GM19328 (cell line): ENCODE measurements at regions not wholly inside any gene's neighbourhood (a gene's known extent, or its start where the extent isn't known, plus 50 kb on each side); places are given as distances from the start of the nearest gene placed in this dataset.
"Not testable (repeated sequence)": the region's sequence is repeated elsewhere in the genome, so short reads cannot be mapped to it uniquely, and the experiment has no call there.

Source experiments
- ATAC-seq: cut with Tn5 transposase; IDR thresholded peaks from one replicate; pipeline ENCODE4 v1.9.1; 2021; ENCODE audit warnings: mild to moderate bottlenecking, moderate library complexity; ENCODE audit not compliant: unreplicated experiment

DNA sequence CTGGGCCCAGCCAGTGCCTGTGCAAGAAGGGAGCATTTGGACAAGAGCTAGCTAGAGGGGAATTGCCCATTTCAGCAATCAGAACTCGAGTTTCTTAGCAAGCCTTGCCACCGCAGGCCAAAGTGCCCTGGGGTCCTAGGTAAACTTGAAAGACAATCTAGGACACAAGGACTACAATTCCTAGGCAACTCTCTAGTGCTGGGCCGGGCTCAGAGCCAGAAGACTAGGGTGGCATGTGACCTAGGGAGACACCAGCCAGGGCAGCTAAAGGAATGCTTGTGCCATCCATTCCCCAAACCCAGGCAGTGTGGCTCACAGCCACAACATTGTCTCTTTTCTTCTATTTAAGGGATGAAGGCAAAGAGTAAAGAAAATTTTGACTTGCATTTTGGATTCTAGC is 205.0 kb downstream of the BMP4 start:
- ATAC-seq, result no peak

DNA sequence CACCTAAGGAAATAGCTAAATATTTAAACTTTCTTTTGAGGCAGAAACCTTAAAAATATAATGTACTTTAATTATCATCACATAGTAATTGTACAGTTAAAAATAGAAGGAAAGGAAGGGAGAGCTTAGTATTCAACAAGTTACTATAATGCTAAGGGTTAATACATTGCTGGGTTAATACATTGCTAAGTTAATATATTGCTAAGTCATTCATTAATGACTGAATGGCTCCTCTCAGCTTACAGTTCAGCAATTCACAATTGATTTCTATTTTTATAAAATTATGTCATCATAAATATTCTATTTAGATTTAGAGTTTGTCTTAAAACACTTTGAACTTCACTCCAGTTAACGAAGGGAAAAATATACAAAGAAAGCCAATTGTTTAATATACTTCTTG is 207.9 kb downstream of the BMP4 start:
- ATAC-seq, result no peak

DNA sequence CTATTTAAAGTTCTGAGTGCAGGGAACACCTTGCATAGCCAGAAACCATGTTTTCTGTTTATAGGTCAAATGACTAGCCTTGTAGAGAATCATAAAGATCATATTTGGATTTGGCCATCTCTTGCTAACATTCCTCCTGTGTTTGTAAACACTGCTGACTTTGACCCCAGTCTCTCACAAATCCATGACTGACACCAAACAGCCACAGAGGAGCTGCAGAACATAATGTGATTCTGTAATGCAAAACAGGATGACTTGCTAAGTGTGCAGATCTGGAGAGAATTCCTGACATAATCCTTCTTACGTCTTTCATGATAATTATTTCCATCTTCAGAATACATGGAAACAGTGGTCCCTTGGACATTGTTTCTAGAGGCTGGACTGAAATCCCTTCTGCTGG is 211.8 kb downstream of the BMP4 start:
- no peak for ATAC-seq

DNA sequence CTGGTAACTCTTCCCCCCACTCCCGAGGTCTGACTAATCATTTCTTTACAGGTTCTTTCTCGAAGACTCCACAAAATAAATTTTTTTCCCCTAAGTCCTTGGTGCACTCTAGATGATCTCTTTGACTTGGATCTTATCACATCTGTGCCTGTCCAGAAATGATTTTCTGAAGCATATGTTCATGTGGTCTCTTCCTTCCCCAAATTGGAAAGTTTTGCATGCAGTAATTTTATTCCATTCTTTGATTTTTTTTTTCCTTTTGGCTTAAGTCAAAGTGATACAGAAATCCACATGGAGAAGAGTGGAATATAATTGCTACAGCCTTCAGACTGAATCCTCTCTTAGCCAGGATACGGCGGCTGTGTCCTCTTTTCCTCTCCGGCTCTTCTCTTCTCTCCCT is 213.3 kb downstream of the BMP4 start:
- no peak for ATAC-seq

DNA sequence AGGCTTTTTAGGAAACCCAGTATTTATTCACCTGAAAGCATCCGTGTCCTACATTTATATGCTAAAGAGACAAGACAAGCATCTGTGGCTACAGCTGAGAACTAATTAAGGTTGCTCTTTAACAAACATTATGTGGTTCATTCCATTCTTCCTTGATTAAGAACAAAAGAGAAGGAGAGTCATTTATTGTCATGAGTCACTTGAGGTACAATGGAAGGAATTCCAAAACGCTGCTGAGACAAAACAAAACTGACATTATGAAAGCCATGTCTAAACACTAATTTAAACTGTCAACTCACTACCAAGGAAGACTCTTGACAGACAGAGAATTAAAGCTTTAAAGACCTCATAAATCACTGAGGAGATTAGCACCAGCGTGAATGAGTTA is 214.4 kb downstream of the BMP4 start:
- ATAC-seq, result no peak

DNA sequence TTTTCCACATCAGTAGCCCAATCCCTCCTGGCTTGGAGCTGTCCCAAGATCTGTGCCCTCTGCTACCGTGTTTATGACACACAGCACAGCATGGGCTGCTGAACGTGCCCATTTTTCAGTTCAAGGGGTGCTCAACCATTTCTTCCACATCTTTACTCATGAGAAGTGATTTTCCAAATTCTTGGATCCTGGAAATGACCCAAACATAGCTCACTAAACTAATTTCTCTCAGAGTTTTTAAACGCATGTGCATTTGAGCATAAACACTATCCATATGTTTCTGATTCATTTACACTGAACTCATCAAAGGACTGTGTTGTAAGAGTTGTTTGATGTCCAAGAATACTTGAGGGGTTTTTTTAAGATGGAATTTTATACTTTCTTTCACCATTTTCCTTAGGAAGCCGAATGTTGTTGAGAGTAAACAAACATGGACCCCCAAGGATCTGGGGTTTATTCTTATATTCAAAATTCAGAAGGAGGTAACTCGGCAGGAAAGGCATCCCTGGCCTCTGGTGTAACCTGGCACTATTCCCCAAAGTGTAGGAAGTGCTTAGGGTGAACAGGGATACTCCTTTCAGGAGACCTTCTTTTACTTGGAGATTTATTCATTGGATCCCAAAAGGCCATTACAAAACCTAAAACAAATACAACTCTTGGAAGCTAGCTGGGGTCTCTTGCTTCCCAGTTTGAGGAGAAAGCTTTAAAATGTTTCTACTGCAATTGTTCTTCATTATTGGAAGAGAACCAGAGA is 215.0 kb downstream of the BMP4 start:
- no peak for ATAC-seq

DNA sequence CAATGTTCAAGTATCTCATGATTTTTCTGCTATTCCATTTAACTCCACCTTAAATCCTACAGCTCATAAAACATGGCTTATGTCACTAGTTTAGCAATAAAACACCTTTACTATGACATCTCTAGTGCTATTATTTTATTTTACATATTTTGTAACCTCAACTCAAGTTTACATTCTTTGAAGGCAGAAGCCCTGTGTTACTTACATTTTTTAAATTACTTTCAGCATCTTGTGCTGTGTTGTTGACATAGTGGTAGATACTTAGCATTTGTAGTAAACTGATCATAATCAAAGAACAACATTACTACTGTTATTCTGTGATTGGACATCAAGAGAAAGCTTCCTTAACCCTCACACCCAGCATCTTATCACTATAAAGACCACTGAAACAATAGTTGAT is 216.1 kb downstream of the BMP4 start:
- no peak for ATAC-seq

DNA sequence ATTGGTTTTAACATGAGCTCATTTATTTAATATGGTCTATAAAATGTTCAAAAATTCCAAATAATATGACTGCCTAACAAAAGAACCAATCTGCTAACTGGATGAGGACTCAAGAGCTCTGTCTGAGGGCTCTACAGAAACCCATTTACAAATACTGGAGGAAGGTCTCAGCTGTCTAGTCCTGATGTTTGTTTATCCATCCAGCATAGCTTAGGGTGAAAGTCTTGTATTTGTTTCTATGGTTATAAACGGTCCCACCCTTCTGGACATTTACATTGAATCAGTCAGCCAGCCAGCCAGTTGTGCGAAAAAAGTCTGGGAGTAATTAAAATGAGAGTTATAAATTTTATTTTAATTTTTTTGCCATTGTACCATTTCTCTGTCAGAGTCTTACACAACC is 220.7 kb downstream of the BMP4 start:
- no peak for ATAC-seq

DNA sequence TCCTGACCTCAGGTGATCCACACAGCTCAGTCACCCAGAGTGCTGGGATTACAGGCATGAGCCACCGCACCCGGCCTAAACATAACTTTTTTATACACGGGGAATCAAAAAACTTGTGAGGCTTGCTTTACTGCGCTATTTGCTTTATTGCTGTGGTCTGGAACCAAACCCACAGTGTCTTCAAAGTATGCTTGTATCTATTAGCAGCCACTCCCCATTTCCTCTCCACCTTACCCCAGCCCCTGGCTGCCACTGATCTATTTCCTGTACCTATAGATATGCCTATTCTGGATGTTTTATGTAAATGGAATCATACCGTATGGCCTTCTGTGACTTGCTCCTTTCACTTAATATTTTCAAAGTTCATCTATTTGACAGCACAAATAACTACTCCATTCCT is 233.4 kb downstream of the BMP4 start:
- ATAC-seq, result no peak

DNA sequence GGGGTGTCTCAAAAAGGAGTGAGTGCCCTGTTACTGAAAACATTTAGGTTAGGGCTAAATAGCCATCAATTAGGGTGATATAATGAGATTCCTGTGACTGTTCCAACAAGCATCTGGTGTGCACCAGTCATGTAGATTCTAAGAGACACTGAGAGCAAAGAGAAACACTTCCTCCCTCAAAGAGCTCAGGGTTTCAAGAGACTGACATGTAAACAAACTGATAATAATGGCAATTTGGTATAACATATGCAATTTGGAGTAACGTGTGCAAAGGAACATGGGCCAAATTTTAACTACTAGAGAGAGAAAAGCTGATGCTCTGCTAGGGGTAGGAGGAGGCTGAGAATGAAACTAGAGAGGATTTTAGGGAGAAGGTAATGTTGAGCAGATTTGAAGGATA is 237.1 kb downstream of the BMP4 start:
- ATAC-seq, result no peak

DNA sequence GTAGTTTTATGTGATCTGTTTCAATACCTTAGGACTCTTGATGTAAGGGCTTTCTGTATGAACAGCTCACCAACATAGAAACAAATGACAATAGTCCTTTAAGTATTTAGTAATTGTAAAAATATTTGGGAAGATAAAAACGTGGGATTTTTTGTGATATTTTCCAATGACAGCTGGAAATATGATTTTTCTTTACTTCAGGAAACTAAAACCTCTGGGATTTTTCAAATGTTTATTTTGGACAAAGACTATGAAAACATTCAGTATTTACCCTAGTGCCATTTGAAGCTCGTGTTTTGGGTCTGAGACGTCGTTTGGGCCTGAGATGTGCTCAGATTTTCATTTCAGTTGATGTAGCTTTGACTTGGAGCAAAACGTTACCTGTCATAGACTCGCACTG is 240.0 kb downstream of the BMP4 start:
- no peak for ATAC-seq

DNA sequence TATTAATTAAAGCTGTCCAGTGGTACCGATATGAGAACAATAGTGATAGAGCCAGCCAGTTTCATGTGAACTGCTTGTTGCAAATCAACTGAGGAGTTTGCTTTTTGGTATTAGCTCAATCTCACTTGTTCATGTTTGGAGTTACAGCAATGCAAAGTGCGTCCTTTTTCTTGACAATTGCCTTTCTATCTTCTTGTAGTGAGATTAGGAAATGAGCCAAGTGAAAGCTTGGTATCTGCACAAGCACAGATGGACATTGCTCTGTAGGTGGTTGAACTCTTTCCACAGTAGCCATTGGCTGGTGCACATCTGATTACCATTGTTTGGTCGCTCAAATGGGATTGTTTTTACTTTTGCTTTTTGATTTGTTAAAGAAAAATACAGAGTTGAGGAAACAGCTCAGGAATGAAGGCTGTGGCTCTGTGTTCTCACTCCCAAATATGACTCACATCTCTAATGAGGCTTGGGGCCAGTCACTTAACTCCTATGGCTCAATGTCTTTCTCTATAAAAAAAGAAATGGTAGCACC is 241.4 kb downstream of the BMP4 start:
- no peak for ATAC-seq

DNA sequence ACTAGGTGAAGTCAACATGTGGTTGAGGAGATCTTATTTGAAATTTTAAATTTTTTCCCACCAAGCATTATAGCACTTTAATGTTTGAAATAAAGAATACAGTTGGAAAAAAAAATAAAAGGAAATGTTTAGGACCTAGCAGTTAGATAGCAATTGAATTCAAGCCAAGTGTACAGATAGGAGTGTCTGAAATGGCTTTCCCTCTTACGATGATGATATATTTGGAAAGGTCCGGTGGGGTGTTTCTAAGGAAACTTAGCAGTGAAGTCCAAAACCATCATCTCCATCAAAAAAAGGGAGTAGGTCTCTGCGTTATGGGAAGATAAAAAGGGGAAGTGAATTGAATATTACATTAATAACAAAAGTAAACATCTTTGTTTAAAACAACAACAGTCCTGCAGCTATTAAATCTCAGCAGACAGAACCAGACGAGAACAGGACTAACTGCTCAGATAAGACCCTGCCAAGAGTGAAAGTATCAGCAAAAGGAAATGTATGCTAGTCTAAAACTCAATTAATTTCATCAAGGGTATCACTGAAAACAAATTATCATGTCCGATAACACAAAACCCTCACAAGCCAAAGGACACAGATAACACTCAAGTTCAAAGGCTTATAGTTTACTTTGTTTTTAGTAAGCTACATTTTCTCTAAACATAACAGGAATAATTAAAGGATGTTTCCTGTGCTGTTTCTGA is 242.0 kb downstream of the BMP4 start:
- no peak for ATAC-seq

DNA sequence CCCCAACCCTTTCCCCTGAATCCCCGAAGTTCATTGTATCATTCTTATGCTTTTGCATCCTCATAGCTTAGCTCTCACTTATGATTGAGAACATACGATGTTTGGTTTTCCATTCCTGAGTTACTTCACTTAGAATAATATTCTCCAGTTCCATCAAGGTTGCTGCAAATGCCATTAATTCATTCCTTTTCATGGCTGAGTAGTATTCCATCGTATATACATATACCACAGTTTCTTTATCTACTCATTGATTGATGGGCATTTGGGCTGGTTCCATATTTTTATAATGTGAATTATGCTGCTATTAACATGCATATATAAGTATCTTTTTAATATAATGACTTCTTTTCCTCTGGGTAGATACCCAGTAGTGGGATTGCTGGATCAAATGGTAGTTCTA is 243.7 kb downstream of the BMP4 start:
- ATAC-seq, result not testable (repeated sequence)

DNA sequence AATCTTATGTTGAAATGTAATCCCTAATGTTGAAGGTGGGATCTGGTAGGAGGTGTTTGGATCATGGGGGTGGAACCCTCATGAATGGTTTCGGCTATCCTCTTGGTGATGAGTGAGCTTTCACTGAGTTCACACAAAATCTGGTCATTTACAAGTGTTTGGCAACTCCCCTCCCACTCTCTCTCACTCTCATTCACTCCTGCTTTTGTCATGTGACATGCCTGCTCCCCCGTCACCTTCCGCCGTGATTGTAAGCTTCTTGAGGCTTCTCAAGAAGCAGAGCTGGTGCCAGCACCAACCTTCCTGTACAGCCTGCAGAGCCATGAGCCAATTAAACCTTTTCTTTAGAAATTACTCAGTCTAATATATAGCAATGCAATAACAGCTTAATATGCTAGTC is 245.4 kb downstream of the BMP4 start:
- no peak for ATAC-seq

DNA sequence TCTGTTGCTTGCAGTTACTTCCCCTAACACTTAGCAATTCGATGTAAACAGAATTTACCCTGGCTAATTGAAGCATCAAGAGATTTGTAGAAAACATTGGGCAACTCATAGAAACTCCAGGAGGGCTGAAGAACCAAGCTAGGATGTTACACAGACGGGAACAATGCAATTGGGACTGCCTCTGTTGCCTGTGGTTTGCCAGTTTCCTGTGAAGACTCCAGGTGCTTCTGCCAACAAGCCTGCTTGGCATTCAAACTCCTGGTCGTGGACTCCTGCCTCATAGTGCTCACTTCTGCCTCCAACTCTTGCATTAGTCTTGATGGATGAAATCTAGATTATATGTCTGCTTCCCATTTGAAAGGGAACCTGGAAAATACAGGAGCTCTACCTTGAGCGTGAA is 246.0 kb downstream of the BMP4 start:
- ATAC-seq, result no peak

DNA sequence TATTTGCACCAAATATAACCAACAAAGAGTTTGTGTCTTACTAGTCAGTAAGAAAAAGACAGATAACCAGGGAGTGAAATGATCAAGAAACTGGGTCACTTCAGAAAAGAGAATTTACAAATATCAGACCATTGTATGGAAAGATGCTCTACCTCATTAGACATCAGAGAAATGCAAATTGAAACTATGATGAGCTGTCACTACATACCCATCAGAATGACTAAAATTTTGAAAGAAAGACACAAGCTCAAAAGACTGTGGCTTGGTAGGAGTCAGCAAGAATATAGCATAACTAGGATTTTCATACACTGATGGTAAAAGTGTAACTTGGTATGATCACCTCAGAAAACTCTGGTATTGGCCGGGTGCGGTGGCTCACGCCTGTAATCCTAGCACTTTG is 247.2 kb downstream of the BMP4 start:
- ATAC-seq, result no peak

DNA sequence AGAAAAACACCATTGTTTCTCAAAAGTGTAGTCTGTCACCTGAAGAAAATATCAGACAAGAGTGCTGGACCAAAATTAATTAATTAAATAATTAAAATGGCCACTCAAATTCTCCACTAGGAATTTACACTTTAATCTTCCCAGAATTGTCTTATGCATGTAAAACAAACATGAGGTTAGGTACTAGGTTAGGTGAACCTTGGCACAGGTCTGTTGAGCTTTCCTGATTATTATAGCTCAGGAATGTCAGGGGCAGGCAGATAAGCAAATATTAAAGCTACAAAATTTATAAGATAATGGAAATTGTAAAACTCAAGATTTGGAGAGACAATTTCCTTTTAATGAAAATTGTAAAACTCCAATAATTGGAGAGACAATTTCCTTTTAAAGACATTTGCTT is 253.2 kb downstream of the BMP4 start:
- no peak for ATAC-seq

DNA sequence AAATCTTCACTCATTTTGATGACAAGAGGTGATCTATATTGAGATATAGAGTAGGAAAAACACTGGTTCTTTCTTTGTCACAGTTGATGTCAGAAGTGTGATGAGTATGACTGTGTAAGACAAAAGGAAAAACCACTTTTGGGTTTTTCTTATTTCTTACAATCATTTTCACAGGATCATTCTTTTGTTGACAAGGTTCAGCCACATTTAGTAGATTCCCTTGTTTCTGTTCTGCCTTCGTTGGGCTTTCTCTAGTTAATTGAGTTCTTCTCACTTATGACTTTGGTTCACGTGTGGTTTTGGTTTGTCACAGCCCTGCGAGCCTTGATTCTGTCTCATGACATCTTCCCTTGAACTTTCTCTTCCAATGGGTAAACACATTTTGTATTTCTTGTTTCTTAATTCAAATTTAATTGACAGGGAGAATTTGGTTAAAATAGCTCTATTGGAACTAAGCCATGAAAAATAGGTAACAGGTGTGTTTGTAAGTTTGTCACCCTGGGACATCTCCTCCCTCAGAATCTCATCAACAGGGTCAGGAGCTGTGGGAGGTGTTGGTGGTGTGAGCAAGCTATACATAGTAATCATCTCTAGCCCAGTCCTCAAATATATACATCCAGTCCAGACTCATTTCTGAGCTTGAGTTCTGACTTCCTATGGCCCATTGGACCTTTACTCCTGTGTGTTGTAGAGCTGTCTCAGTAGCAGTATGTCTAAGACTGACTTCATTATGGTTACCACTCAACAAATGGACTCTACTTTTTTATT is 255.3 kb downstream of the BMP4 start:
- no peak for ATAC-seq

DNA sequence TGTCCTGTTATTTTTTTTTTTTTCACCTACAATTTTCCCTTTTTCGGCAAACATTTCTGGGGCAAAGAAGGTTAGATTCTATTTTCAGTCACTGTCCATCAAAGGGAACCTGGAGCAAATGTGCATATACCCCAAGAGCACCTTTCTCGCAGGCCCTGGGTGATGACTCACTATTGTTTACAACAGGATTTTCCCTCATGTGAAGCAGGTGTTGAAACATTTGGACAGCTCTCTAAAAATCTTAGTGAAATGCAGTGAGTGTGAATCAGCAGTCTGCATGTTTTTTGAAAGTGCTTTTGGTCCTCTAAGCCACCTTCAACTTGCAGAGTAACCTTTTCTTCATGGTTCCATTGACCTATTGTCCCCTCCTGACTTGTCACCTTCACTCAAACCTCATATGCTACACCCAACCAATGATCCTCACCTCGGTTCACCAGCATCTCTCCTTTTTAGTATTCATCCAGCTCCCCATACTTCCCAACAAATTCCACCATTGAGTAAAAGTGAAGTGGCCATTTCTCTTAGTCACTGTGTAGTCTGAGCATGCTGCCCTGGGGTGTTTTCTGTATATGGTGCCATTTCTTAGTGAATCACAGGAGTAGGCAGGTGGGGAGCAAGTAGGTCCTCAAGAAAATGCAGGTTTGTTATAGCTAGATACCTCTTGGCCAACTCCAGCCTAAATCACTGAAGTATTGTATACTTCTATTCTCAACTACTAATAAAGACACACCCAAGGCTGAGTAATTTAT is 260.2 kb downstream of the BMP4 start:
- no peak for ATAC-seq

DNA sequence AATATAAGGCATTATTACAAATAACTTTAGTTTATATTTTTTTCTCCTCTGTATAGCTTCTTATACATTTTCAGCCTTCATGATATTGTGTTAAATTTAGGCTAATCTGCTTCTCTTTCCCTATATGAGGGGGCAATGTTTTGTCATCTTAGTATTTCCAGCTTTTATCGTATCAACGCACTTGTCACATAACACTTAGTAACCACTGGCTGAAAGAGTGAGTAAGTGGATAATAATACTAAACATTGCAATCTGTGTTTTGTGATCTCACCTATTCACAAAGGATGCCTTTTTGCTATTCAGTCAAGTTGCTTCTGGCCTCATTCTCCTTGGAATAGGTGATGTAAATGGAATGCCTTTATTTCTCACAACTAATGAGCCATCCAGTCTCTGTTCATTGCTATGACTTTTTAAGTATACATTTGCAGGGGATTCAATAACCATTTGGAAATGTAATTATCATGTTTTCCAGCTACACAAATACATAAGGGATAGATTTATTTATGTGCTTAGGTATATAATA is 260.9 kb downstream of the BMP4 start:
- ATAC-seq, result no peak
